Endothelial cell (in vitro differentiated cells): ENCODE measurements at regions not wholly inside any gene's neighbourhood (a gene's known extent, or its start where the extent isn't known, plus 50 kb on each side); places are given as distances from the start of the nearest gene placed in this dataset.

Source experiments
- DNase-seq: peaks from one replicate; pipeline ENCODE4 v3.0.0; 2021; ENCODE audit warnings: low spot score
- H3K27ac Mint-ChIP-seq: one replicate; pipeline ENCODE4 v1.8.0; 2021; ENCODE audit warnings: mixed read lengths, inconsistent platforms; ENCODE audit not compliant: unreplicated experiment
- H3K27me3 Mint-ChIP-seq: one replicate; pipeline ENCODE4 v1.8.0; 2021; ENCODE audit warnings: mild to moderate bottlenecking, moderate library complexity, mixed read lengths, inconsistent platforms; ENCODE audit not compliant: unreplicated experiment
- H3K36me3 Mint-ChIP-seq: one replicate; pipeline ENCODE4 v1.8.0; 2021; ENCODE audit warnings: mild to moderate bottlenecking, low read depth, mixed read lengths, inconsistent platforms; ENCODE audit not compliant: unreplicated experiment
- H3K4me1 Mint-ChIP-seq: one replicate; pipeline ENCODE4 v1.8.0; 2021; ENCODE audit warnings: mild to moderate bottlenecking, mixed read lengths, inconsistent platforms; ENCODE audit not compliant: unreplicated experiment
- H3K4me3 Mint-ChIP-seq: one replicate; pipeline ENCODE4 v1.8.0; 2021; ENCODE audit warnings: mild to moderate bottlenecking, mixed read lengths, inconsistent platforms; ENCODE audit not compliant: unreplicated experiment
- H3K9me3 Mint-ChIP-seq: one replicate; pipeline ENCODE4 v1.8.0; 2021; ENCODE audit warnings: mixed read lengths, inconsistent platforms; ENCODE audit not compliant: unreplicated experiment
- TF ChIP-seq, protein P1 (sequence below): fragments of 200-600 bp; sonication (generic); IDR thresholded peaks from one replicate; pipeline ENCODE4 v1.5.0; 2021; ENCODE audit warnings: antibody characterized with exemption; ENCODE audit not compliant: unreplicated experiment

- Mint-ChIP-seq H3K27ac (no peak overlapping the region), H3K27me3 (peaks cover 1% of the 10 kb centered on the region), H3K4me3 (no peak overlapping the region), H3K9me3 (no peaks in the 10 kb centered on the region), H3K36me3 (no peaks in the 10 kb centered on the region), H3K4me1 (peaks cover 6% of the 10 kb centered on the region)
- no peak for DNase-seq
- TF ChIP-seq, protein P1, sequence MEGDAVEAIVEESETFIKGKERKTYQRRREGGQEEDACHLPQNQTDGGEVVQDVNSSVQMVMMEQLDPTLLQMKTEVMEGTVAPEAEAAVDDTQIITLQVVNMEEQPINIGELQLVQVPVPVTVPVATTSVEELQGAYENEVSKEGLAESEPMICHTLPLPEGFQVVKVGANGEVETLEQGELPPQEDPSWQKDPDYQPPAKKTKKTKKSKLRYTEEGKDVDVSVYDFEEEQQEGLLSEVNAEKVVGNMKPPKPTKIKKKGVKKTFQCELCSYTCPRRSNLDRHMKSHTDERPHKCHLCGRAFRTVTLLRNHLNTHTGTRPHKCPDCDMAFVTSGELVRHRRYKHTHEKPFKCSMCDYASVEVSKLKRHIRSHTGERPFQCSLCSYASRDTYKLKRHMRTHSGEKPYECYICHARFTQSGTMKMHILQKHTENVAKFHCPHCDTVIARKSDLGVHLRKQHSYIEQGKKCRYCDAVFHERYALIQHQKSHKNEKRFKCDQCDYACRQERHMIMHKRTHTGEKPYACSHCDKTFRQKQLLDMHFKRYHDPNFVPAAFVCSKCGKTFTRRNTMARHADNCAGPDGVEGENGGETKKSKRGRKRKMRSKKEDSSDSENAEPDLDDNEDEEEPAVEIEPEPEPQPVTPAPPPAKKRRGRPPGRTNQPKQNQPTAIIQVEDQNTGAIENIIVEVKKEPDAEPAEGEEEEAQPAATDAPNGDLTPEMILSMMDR = no peak
Measured at GRCh38 chr13:53415135-53415534, 386.5 kb downstream of the OLFM4 start.

- Mint-ChIP-seq H3K27me3 (peaks cover 1% of the 10 kb centered on the region), H3K4me1 (no peaks in the 10 kb centered on the region), H3K9me3 (no peaks in the 10 kb centered on the region), H3K4me3 (no peak overlapping the region), H3K36me3 (no peaks in the 10 kb centered on the region), H3K27ac (no peak overlapping the region)
- no peak for DNase-seq
- TF ChIP-seq, protein P1 = no peak
Measured at GRCh38 chr13:53417601-53418000, 389.0 kb downstream of the OLFM4 start.

DNA sequence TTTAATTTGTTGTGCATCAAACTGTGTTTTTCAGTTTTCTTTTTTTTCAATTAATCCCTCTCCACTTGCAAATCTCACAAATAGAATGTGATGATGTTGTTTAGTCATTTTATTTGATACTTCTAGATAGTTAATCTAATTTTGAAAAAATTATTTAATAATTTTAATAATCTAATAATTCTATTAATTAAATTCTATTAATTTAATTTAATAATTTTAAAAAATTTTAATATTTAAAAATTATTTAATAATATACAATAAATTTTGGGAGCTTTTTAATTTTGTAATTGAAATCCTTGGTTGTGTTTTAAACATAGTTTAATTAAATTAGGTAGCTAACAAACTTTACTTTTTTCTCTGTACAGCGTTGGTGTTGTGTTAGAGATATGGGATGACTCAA is 393.8 kb downstream of the OLFM4 start:
- Mint-ChIP-seq H3K4me1 (no peaks in the 10 kb centered on the region), H3K27me3 (no peaks in the 10 kb centered on the region), H3K27ac (no peak overlapping the region), H3K4me3 (no peak overlapping the region), H3K9me3 (no peaks in the 10 kb centered on the region), H3K36me3 (no peaks in the 10 kb centered on the region)
- TF ChIP-seq, protein P1 = no peak
- no peak for DNase-seq

DNA sequence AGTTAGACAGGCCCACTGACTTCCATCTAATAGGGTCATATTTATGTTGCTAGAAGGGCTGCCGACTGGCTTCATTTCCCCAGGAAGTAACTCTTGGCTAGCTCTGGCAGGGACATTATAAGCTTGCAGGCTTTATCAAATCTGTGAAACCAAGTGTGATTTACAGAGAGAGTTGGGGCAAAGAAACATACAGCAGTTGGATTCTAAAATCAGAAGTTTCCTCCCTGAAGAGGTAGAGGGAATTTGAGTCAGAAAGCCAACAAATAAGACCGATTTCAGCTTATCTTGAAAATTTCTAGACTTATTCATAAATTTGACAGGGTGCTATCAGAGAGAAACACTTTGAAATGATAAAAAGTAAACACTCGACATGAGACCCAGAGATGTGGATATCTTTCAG is 407.8 kb downstream of the OLFM4 start:
- TF ChIP-seq, protein P1 = no peak
- H3K4me1 Mint-ChIP-seq = no peaks in the 10 kb centered on the region
- no peaks in the 10 kb centered on the region for H3K9me3 Mint-ChIP-seq
- no peak overlapping the region for H3K27ac Mint-ChIP-seq
- DNase-seq = no peak
- H3K36me3 Mint-ChIP-seq = no peaks in the 10 kb centered on the region
- no peak overlapping the region for H3K4me3 Mint-ChIP-seq
- H3K27me3 Mint-ChIP-seq = no peaks in the 10 kb centered on the region

DNA sequence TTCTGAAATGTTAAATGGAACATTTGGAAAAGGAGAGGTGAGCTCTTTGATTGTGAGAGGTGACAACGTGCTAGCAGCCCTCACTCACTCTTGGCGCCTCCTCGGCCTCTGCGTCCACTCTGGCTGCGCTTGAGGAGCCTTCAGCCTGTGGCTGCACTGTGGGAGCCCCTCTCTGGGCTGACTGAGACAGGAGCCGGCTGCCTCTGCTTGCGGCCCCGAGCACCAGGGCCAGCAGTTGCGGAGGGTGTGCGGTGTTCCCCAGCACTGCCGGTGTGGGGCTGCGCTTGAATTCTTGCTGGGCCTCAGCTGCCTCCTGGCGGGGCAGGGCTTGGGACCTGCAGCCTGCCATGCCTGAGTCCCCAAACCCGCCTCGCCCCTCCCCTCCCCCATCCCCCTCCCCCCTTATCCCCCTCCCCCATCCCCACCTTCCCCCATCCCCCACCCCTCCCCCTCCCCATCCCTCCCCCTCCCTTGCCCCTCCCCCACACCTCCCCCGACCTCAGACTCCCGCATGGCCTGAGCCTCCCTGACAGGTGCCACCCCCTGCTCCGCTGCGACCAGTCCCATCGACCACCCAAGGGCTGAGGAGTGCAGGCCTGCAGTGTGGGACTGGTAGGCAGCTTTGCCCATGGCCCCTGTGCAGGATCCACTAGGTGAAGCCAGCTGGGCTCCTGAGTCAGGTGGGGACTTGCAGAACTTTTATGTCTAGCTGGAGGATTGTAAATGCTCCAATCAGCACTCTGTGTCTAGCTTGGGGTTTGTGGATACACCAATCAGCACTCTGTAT is 411.0 kb downstream of the OLFM4 start:
- no peaks in the 10 kb centered on the region for H3K27me3 Mint-ChIP-seq
- H3K36me3 Mint-ChIP-seq = no peaks in the 10 kb centered on the region

More for the DNA sequence above, 411.0 kb downstream of the OLFM4 start:
- no peak for DNase-seq
- Mint-ChIP-seq H3K27ac (no peak overlapping the region), H3K4me3 (no peak overlapping the region), H3K9me3 (no peaks in the 10 kb centered on the region), H3K4me1 (no peaks in the 10 kb centered on the region)
- TF ChIP-seq, protein P1 = no peak
